LNCaP clone FGC (cell line): ENCODE measurements at regions not wholly inside any gene's neighbourhood (a gene's known extent, or its start where the extent isn't known, plus 50 kb on each side); places are given as distances from the start of the nearest gene placed in this dataset.

ENCODE experiments used
- DNase-seq: peaks from one replicate; pipeline ENCODE4 v3.0.0-alpha.2; 2011; ENCODE audit warnings: low read depth
- H3K4me3 ChIP-seq: 2 replicates; pipeline ENCODE4 v1.5.1; 2011; ENCODE audit warnings: mild to moderate bottlenecking, low read depth, low read length, control low read depth
- CTCF ChIP-seq: IDR thresholded peaks from 2 replicates; pipeline ENCODE4 v1.5.1; 2012; ENCODE audit warnings: mild to moderate bottlenecking; ENCODE audit not compliant: control insufficient read depth, insufficient read depth; ENCODE audit errors: extremely low read depth

- H3K4me3 ChIP-seq = no peak overlapping the region
- TF ChIP-seq CTCF = no peak
- DNase-seq = no peak
Observed at GRCh38 chr11:87397011-87397865, 359.5 kb downstream of the TMEM135 start.

GRCh38 chr11:87394924-87395323 lies 357.2 kb downstream of the TMEM135 start:
- no peak for DNase-seq
- no peak for TF ChIP-seq CTCF
- no peak overlapping the region for H3K4me3 ChIP-seq

- H3K4me3 ChIP-seq = no peak overlapping the region
- no peak for DNase-seq
- no peak for TF ChIP-seq CTCF
Observed at GRCh38 chr11:87392665-87393064, 354.9 kb downstream of the TMEM135 start.

GRCh38 chr11:87391496-87391895 lies 353.8 kb downstream of the TMEM135 start:
- no peak for TF ChIP-seq CTCF

GRCh38 chr11:87384078-87384729 lies 346.5 kb downstream of the TMEM135 start:
- no peak overlapping the region for H3K4me3 ChIP-seq
- no peak for DNase-seq
- no peak for TF ChIP-seq CTCF

More at GRCh38 chr11:87391496-87391895, 353.8 kb downstream of the TMEM135 start:
- H3K4me3 ChIP-seq = no peak overlapping the region
- no peak for DNase-seq

- DNase-seq = no peak
- no peak for TF ChIP-seq CTCF
Observed at GRCh38 chr11:87374038-87374807, 336.5 kb downstream of the TMEM135 start.

More at GRCh38 chr11:87374038-87374807, 336.5 kb downstream of the TMEM135 start:
- H3K4me3 ChIP-seq = no peak overlapping the region
